Upper lobe of left lung (tissue), 6 donors: ENCODE measurements at regions not wholly inside any gene's neighbourhood (a gene's known extent, or its start where the extent isn't known, plus 50 kb on each side); places are given as distances from the start of the nearest gene placed in this dataset.

ENCODE experiments used
- ATAC-seq, 2 donors: fragments of 200-7000 bp; cut with Tn5 transposase; one replicate each; pipeline ENCODE4 v1.9.1; 2022; ENCODE audit warnings: mild to moderate bottlenecking in 2 of 2, moderate library complexity in 2 of 2; ENCODE audit not compliant: low FRiP score in 2 of 2
- DNase-seq, 2 donors: peaks; one replicate each; pipeline ENCODE4 v3.0.0-alpha.2; 2019 to 2020
- H3K27ac ChIP-seq, 4 donors: fragments of 200-600 bp; sonication (generic); one replicate each; pipeline ENCODE4 v1.5.1; 2016 to 2019
- H3K27me3 ChIP-seq, 4 donors: fragments of 200-600 bp; sonication (generic); one replicate each; pipeline ENCODE4 v1.5.1; 2017 to 2019
- H3K36me3 ChIP-seq, 4 donors: fragments of 200-600 bp; sonication (generic); one replicate each; pipeline ENCODE4 v1.5.1; 2016 to 2019
- H3K4me1 ChIP-seq, 4 donors: fragments of 200-600 bp; sonication (generic); one replicate each; pipeline ENCODE4 v1.5.1; 2018 to 2019
- H3K4me3 ChIP-seq, 4 donors: fragments of 200-600 bp; sonication (generic); one replicate each; pipeline ENCODE4 v1.5.1; 2017 to 2019; ENCODE audit warnings: mild to moderate bottlenecking in 2 of 4, moderate library complexity in 1 of 4
- H3K9me3 ChIP-seq, 4 donors: fragments of 200-600 bp; sonication (generic); one replicate each; pipeline ENCODE4 v1.5.1; 2018 to 2019
- CTCF ChIP-seq, 6 experiments: fragments of 450-650 bp in 4 of 6; fragments of 200-600 bp in 2 of 6; sonication (generic) in 2 of 6; IDR thresholded peaks; one replicate each; pipeline ENCODE4 v1.5.1; 2016 to 2019; ENCODE audit warnings: antibody characterized with exemption in 6 of 6
- EP300 ChIP-seq, 4 donors: sonication (generic); formaldehyde crosslinking; IDR thresholded peaks; one replicate each; pipeline ENCODE4 v1.5.1; 2017; ENCODE audit warnings: antibody characterized with exemption in 4 of 4, control low read depth in 2 of 4
- POLR2A ChIP-seq, 4 donors: fragments of 450-650 bp; IDR thresholded peaks; one replicate each; pipeline ENCODE4 v1.5.1; 2016 to 2017; ENCODE audit warnings: antibody characterized with exemption in 4 of 4, mild to moderate bottlenecking in 2 of 4
- POLR2AphosphoS5 ChIP-seq, 2 donors: sonication (generic); formaldehyde crosslinking; IDR thresholded peaks; one replicate each; pipeline ENCODE4 v1.5.1; 2017; ENCODE audit warnings: antibody characterized with exemption in 2 of 2
- WGBS, 2 donors: methylation state at CpG; one replicate each; pipeline ENCODE4 v1.1.5; 2017 to 2018; 5-methylcytosine and 5-hydroxymethylcytosine counted together
- donor health status: DM: no; HTN: no; CAD: no; lungs with moderate emphysema.
- donor health status: DM: no; HTN: yes; CAD: no; lungs with severe emphysema.

DNA sequence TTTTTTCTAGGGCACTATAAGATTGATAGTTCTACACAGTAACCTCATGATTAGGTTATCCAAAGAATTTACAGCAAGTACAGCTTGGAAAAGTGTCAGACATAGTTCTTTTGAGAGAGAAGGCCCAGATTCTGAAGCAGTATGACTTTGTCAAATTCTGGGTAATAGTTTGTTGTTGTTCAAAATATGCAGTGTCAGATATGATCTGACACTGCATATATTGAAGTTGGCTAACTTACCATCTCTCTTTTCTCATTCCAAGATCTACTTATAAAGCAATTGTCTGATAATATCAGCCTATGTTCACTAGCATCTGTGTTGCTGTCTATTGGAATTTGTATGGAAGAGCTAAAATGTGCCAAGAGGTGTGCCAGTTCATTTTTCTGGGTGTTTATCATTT lies 160.1 kb downstream of the CTH start:
- ATAC-seq (no peak), DNase-seq (no peak)
- no peaks in the 10 kb centered on the region for H3K9me3 ChIP-seq
- no peaks in the 10 kb centered on the region for H3K27me3 ChIP-seq
- no peaks in the 10 kb centered on the region for H3K36me3 ChIP-seq
- H3K4me3 ChIP-seq, result no peak overlapping the region
- H3K27ac ChIP-seq, result no peak overlapping the region
- H3K4me1 ChIP-seq, result no peaks in the 10 kb centered on the region
- TF ChIP-seq POLR2AphosphoS5 (IDR thresholded peaks at IDR 0.05) (no peak), CTCF (IDR thresholded peaks at IDR 0.05) (no peak), POLR2A (IDR thresholded peaks at IDR 0.05) (no peak), EP300 (IDR thresholded peaks at IDR 0.05) (no peak)

- 92 to 96% methylated on average over 2 of the region's 2 CpGs for WGBS, 2 donors
- DNase-seq (no peak), ATAC-seq (no peak)
- no peak overlapping the region for H3K27ac ChIP-seq
- no peak overlapping the region for H3K4me3 ChIP-seq
- no peaks in the 10 kb centered on the region for H3K4me1 ChIP-seq
- no peaks in the 10 kb centered on the region for H3K27me3 ChIP-seq
- no peak for TF ChIP-seq EP300 (IDR thresholded peaks at IDR 0.05)
- no peak for TF ChIP-seq CTCF (IDR thresholded peaks at IDR 0.05)
- no peak for TF ChIP-seq POLR2A (IDR thresholded peaks at IDR 0.05)
- H3K36me3 ChIP-seq, result no peaks in the 10 kb centered on the region
- H3K9me3 ChIP-seq, result no peaks in the 10 kb centered on the region
Measured at GRCh38 chr1:70573317-70573843, 162.3 kb downstream of the CTH start.

GRCh38 chr1:70581661-70582060 lies 170.6 kb downstream of the CTH start:
- ATAC-seq, result no peak
- Histone ChIP-seq H3K4me3 (no peak overlapping the region), H3K27me3 (no peaks in the 10 kb centered on the region), H3K4me1 (no peaks in the 10 kb centered on the region), H3K36me3 (no peaks in the 10 kb centered on the region), H3K27ac (no peak overlapping the region), H3K9me3 (no peaks in the 10 kb centered on the region)
- TF ChIP-seq EP300 (IDR thresholded peaks at IDR 0.05) (no peak), CTCF (IDR thresholded peaks at IDR 0.05) (no peak), POLR2A (IDR thresholded peaks at IDR 0.05) (no peak), POLR2AphosphoS5 (IDR thresholded peaks at IDR 0.05) (no peak)
- DNase-seq, result no peak

DNA sequence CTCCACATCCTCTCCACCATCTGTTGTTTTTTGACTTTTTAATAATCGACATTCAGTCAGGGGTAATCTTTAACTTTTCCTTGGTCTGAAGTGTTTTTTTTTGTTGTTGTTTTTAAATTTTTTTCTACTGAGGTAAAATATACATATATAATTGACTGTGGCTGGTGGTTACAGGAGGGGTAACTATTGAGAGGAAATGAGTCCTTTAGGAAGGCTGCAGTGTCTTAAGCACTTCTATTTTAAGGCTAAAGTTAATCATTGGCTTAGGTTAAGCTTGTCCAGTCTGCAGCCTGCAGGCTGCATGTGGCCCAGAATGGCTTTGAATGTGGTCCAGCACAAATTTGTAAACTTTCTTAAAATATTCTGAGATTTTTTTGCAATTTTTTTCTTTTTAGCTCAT lies 172.5 kb downstream of the CTH start:
- 79 to 83% methylated on average over 1 of the region's 1 CpG for WGBS, 2 donors
- ATAC-seq (no peak), DNase-seq (no peak)
- Histone ChIP-seq H3K4me3 (no peak overlapping the region), H3K4me1 (no peaks in the 10 kb centered on the region), H3K27ac (no peak overlapping the region), H3K27me3 (no peaks in the 10 kb centered on the region), H3K9me3 (no peaks in the 10 kb centered on the region), H3K36me3 (no peaks in the 10 kb centered on the region)
- TF ChIP-seq POLR2AphosphoS5 (IDR thresholded peaks at IDR 0.05) (no peak), POLR2A (IDR thresholded peaks at IDR 0.05) (no peak), EP300 (IDR thresholded peaks at IDR 0.05) (no peak), CTCF (IDR thresholded peaks at IDR 0.05) (no peak)

GRCh38 chr1:70586046-70586445 lies 175.0 kb downstream of the CTH start:
- Histone ChIP-seq H3K27me3 (no peaks in the 10 kb centered on the region), H3K4me3 (no peak overlapping the region), H3K36me3 (no peaks in the 10 kb centered on the region), H3K27ac (no peak overlapping the region), H3K4me1 (no peaks in the 10 kb centered on the region), H3K9me3 (no peaks in the 10 kb centered on the region)
- TF ChIP-seq POLR2A (IDR thresholded peaks at IDR 0.05), result no peak
- no peak for TF ChIP-seq EP300 (IDR thresholded peaks at IDR 0.05)
- no peak for TF ChIP-seq CTCF (IDR thresholded peaks at IDR 0.05)
- TF ChIP-seq POLR2AphosphoS5 (IDR thresholded peaks at IDR 0.05), result no peak
- WGBS, 2 donors, result 50 to 86% methylated on average over 1 of the region's 1 CpG
- ATAC-seq (no peak), DNase-seq (no peak)
